GM13977 (cell line): ENCODE measurements at regions not wholly inside any gene's neighbourhood (a gene's known extent, or its start where the extent isn't known, plus 50 kb on each side); places are given as distances from the start of the nearest gene placed in this dataset.

Source experiments
- DNase-seq: peaks from one replicate; pipeline ENCODE4 v3.0.0; 2012; ENCODE audit warnings: low spot score
- in situ Hi-C: fragments of 300-500 bp; cut with MboI; formaldehyde crosslinking; loops from one replicate; pipeline ENCODE4 v1.12.0; 2022; ENCODE audit warnings: low sequenced_read_pairs, low pct_unique_long_range_greater_than_20kb, mixed read lengths, inconsistent platforms; ENCODE audit not compliant: unreplicated experiment
- TF ChIP-seq, protein P1 (sequence below): IDR thresholded peaks from 2 replicates; pipeline ENCODE4 v1.5.1; 2012; ENCODE audit warnings: mild to moderate bottlenecking, control low read depth; ENCODE audit not compliant: insufficient read depth; ENCODE audit errors: extremely low read depth, missing control alignments

GRCh38 chr4:162931286-162931685 is 235.4 kb downstream of the NAF1 start:
- TF ChIP-seq, protein P1, sequence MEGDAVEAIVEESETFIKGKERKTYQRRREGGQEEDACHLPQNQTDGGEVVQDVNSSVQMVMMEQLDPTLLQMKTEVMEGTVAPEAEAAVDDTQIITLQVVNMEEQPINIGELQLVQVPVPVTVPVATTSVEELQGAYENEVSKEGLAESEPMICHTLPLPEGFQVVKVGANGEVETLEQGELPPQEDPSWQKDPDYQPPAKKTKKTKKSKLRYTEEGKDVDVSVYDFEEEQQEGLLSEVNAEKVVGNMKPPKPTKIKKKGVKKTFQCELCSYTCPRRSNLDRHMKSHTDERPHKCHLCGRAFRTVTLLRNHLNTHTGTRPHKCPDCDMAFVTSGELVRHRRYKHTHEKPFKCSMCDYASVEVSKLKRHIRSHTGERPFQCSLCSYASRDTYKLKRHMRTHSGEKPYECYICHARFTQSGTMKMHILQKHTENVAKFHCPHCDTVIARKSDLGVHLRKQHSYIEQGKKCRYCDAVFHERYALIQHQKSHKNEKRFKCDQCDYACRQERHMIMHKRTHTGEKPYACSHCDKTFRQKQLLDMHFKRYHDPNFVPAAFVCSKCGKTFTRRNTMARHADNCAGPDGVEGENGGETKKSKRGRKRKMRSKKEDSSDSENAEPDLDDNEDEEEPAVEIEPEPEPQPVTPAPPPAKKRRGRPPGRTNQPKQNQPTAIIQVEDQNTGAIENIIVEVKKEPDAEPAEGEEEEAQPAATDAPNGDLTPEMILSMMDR, result no peak
- DNase-seq, result no peak
- in situ Hi-C loops, result no loop called here

DNA sequence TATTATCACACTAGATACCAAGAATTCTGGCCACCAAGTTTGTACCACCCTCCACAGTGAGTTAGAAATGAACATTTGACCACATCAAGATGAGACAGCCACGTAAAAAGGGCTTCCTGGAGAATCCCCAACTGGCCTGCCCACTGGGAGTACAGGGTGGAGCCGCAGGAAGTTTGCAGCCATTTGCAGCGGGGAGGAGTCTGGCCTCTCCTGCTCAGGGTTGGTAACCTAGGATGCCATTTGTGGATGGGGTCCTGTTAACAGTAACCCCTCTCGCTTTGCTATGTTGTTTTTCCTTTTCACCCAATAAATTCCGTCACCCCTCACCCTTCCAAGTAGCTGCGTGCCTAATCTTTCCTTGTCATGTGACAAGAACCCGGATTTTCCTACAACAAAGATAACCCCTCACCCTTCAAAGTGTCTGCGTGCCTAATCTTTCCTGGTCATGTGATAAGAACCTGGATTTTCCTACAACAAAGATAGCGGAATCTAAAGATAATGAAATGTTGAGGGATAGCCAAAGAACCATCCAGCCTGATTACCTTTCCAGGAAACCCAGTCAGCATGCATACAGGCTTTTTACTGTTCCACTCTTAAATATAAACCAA is 245.4 kb downstream of the NAF1 start:
- no peak for DNase-seq
- in situ Hi-C loops, result no loop called here
- TF ChIP-seq, protein P1, result no peak

- in situ Hi-C loops, result no loop called here
Observed at GRCh38 chr4:162920649-162921048, 246.0 kb downstream of the NAF1 start.

GRCh38 chr4:162912482-162912881 is 254.2 kb downstream of the NAF1 start:
- TF ChIP-seq, protein P1, result no peak
- DNase-seq, result no peak
- in situ Hi-C loops, result no loop called here

More at GRCh38 chr4:162920649-162921048, 246.0 kb downstream of the NAF1 start:
- no peak for DNase-seq
- TF ChIP-seq, protein P1, result no peak

DNA sequence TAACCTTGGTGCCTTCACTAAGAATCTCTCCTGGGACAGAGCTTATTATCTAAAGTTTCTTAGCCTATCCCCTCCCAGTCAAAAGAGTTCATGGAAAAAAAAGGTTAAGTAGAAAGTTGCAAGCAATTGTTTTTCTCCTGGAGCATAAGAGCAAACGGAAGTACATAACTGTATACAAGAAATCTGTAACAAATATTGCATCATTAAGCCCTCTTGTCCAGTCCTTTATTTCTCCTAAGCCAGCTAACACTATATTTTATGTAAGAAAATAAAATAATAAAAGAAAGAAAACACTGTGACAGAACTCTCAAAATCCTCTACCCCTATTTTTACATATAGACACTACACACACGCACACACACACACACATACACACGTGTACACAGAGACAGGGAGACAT is 255.3 kb downstream of the NAF1 start:
- in situ Hi-C loops, result no loop called here
- TF ChIP-seq, protein P1, result no peak
- no peak for DNase-seq

DNA sequence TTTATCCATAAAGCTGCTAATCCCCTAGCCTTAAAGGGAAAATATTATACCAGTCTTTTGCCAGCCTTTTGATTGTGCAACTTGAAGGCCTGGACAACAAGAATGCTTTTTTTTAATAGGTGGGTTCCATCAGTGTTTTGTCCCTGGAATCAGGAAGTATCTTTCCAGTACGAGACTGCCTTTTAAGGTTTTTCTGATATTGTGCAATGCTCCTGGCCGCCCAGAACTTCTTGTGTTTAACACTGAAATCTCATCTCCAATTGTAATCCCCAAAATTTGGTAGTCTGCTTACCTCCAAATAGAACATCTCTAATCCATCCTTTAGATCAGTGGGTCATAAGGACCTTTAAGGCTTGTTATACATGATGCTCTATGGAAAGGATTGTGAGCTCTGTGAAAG is 256.7 kb downstream of the NAF1 start:
- TF ChIP-seq, protein P1, result no peak
- in situ Hi-C loops, result no loop called here
- no peak for DNase-seq
